Astrocyte (in vitro differentiated cells and primary cell): ENCODE measurements at regions not wholly inside any gene's neighbourhood (a gene's known extent, or its start where the extent isn't known, plus 50 kb on each side); places are given as distances from the start of the nearest gene placed in this dataset.

ENCODE experiments used
- EZH2 ChIP-seq: IDR thresholded peaks from 2 replicates; pipeline ENCODE4 v1.6.1; 2012; ENCODE audit warnings: mild to moderate bottlenecking, low read length, inconsistent platforms; ENCODE audit not compliant: insufficient read depth
- TF ChIP-seq, protein P1 (sequence below): IDR thresholded peaks from 2 replicates; pipeline ENCODE4 v1.5.1; 2011; ENCODE audit warnings: low read depth, mild to moderate bottlenecking, inconsistent platforms, low read length, moderate library complexity; ENCODE audit not compliant: insufficient read depth

DNA sequence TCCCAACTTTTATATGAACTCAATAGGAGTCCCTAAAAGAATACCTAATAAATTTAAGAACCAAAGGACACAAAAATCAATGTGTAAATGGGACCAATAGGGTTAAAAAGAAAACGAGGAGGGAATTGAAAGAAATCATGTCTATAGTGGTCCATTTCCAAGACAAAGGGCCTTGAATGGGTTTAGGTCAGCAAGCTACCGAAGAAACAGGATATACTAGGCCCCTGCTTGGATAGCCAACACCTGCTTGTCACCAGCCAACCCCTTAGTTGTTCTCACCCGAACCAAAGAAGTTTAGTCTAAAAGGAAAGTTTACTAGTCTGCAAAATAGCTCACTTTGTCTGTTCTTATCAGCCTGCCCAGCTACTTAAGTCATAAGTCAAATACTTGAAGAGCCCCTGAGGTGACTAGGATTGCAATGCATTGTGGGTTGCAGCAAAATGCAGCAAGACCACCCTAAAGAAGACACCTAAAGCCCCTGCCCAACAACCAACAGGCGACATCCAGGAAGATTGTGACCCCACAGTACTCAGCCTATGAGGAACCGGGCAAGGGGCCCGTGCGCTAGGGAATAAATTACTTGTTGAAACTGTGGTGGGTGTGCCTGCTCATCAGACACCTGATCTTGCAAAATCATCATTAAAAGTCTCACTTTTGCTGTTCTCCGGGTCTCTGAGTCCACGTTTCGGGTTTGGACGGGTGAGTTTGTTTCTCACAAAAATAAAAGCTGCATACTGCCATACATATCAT lies 183.9 kb upstream of the PPP1R26 start:
- TF ChIP-seq, protein P1, sequence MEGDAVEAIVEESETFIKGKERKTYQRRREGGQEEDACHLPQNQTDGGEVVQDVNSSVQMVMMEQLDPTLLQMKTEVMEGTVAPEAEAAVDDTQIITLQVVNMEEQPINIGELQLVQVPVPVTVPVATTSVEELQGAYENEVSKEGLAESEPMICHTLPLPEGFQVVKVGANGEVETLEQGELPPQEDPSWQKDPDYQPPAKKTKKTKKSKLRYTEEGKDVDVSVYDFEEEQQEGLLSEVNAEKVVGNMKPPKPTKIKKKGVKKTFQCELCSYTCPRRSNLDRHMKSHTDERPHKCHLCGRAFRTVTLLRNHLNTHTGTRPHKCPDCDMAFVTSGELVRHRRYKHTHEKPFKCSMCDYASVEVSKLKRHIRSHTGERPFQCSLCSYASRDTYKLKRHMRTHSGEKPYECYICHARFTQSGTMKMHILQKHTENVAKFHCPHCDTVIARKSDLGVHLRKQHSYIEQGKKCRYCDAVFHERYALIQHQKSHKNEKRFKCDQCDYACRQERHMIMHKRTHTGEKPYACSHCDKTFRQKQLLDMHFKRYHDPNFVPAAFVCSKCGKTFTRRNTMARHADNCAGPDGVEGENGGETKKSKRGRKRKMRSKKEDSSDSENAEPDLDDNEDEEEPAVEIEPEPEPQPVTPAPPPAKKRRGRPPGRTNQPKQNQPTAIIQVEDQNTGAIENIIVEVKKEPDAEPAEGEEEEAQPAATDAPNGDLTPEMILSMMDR = no peak
- no peak for TF ChIP-seq EZH2
